DOHH2 (cell line): ENCODE measurements at regions not wholly inside any gene's neighbourhood (a gene's known extent, or its start where the extent isn't known, plus 50 kb on each side); places are given as distances from the start of the nearest gene placed in this dataset.

ENCODE experiments used
- H3F3A ChIP-seq: fragments of 200-600 bp; sonication (generic), shearing (Covaris generic); 2 replicates; pipeline ENCODE4 v1.6.0; 2016; ENCODE audit warnings: antibody characterized with exemption, mild to moderate bottlenecking; ENCODE audit not compliant: control insufficient read depth, insufficient read depth
- H3K27ac ChIP-seq: fragments of 200-600 bp; sonication (generic); 2 replicates; pipeline ENCODE4 v1.5.1; 2014; ENCODE audit warnings: low read depth, mild to moderate bottlenecking, low read length, moderate library complexity
- H3K27me3 ChIP-seq: fragments of 200-600 bp; sonication (generic); 2 replicates; pipeline ENCODE4 v1.6.1; 2014; ENCODE audit warnings: mild to moderate bottlenecking, low read length, mixed read lengths; ENCODE audit not compliant: control insufficient read depth
- H3K36me3 ChIP-seq: fragments of 200-600 bp; sonication (generic); 2 replicates; pipeline ENCODE4 v1.6.1; 2014; ENCODE audit warnings: mild to moderate bottlenecking, low read length, moderate library complexity, mixed read lengths; ENCODE audit not compliant: control insufficient read depth
- H3K4me1 ChIP-seq: fragments of 200-600 bp; sonication (generic); 2 replicates; pipeline ENCODE4 v1.6.1; 2014; ENCODE audit warnings: mild to moderate bottlenecking, low read length, mixed read lengths; ENCODE audit not compliant: control insufficient read depth
- H3K4me2 ChIP-seq: fragments of 200-600 bp; sonication (generic); 2 replicates; pipeline ENCODE4 v1.6.0; 2014; ENCODE audit warnings: mild to moderate bottlenecking, low read length, moderate library complexity
- H3K4me3 ChIP-seq: fragments of 200-600 bp; sonication (generic); 2 replicates; pipeline ENCODE4 v1.5.1; 2014; ENCODE audit warnings: mild to moderate bottlenecking, low read length, mixed read lengths
- H3K79me2 ChIP-seq: fragments of 200-600 bp; sonication (generic); 2 replicates; pipeline ENCODE4 v1.6.1; 2014; ENCODE audit warnings: mild to moderate bottlenecking, low read length, mixed read lengths; ENCODE audit not compliant: control insufficient read depth
- H3K9me2 ChIP-seq: fragments of 200-600 bp; sonication (generic); replicated peaks from 2 replicates; pipeline ENCODE4 v1.6.1; 2014; ENCODE audit warnings: mild to moderate bottlenecking, low read length, mixed read lengths; ENCODE audit not compliant: control insufficient read depth
- H3K9me3 ChIP-seq: fragments of 200-600 bp; sonication (generic); 2 replicates; pipeline ENCODE4 v1.6.1; 2014; ENCODE audit warnings: antibody characterized with exemption, low read length, mixed read lengths; ENCODE audit not compliant: control insufficient read depth, insufficient read depth
- H4K20me1 ChIP-seq: fragments of 200-600 bp; sonication (generic); 2 replicates; pipeline ENCODE4 v1.6.0; 2014; ENCODE audit warnings: low read depth, mild to moderate bottlenecking, antibody characterized with exemption, low read length, moderate library complexity; ENCODE audit not compliant: control insufficient read depth, insufficient read depth
- CTCF ChIP-seq: fragments of 200-600 bp; sonication (generic); IDR thresholded peaks from one replicate; pipeline ENCODE4 v1.5.1; 2014; ENCODE audit warnings: antibody characterized with exemption, mild to moderate bottlenecking, low read depth, low read length; ENCODE audit not compliant: poor library complexity, severe bottlenecking
- EZH2phosphoT487 ChIP-seq: fragments of 200-600 bp; sonication (generic); IDR thresholded peaks from 2 replicates; pipeline ENCODE4 v1.6.1; 2017; ENCODE audit warnings: borderline replicate concordance, mild to moderate bottlenecking, antibody characterized with exemption, low read length, moderate library complexity, mixed read lengths

- Histone ChIP-seq H3K4me1 (peaks cover 7% of the 10 kb centered on the region), H3K4me3 (no peak overlapping the region), H3K27me3 (peaks cover 35% of the 10 kb centered on the region), H3K36me3 (no peaks in the 10 kb centered on the region), H3K79me2 (no peaks in the 10 kb centered on the region), H3K27ac (no peak overlapping the region), H3K9me3 (no peaks in the 10 kb centered on the region), H3K4me2 (no peak overlapping the region), H3K9me2 (no peaks in the 10 kb centered on the region), H3F3A (no peaks in the 10 kb centered on the region), H4K20me1 (no peaks in the 10 kb centered on the region)
- TF ChIP-seq CTCF = no peak
- no peak for TF ChIP-seq EZH2phosphoT487
These were observed 68.5 kb upstream of the ZNF184 start for GRCh38 chr6:27541212-27541932.

- Histone ChIP-seq H3K4me3 (no peak overlapping the region), H3K79me2 (no peaks in the 10 kb centered on the region), H3F3A (no peaks in the 10 kb centered on the region), H3K4me1 (no peaks in the 10 kb centered on the region), H3K36me3 (no peaks in the 10 kb centered on the region), H3K4me2 (no peak overlapping the region), H3K9me3 (no peaks in the 10 kb centered on the region), H3K27ac (no peak overlapping the region), H3K27me3 (peaks cover 17% of the 10 kb centered on the region), H3K9me2 (no peaks in the 10 kb centered on the region), H4K20me1 (no peaks in the 10 kb centered on the region)
- no peak for TF ChIP-seq CTCF
- TF ChIP-seq EZH2phosphoT487 = no peak
These were observed 66.6 kb upstream of the ZNF184 start for GRCh38 chr6:27539551-27539950.

- Histone ChIP-seq H3F3A (no peaks in the 10 kb centered on the region), H3K9me3 (no peaks in the 10 kb centered on the region), H3K4me1 (no peaks in the 10 kb centered on the region), H3K9me2 (no peaks in the 10 kb centered on the region), H3K4me3 (no peak overlapping the region), H4K20me1 (no peaks in the 10 kb centered on the region), H3K27me3 (no peaks in the 10 kb centered on the region), H3K4me2 (no peak overlapping the region), H3K27ac (no peak overlapping the region), H3K36me3 (no peaks in the 10 kb centered on the region), H3K79me2 (no peaks in the 10 kb centered on the region)
- TF ChIP-seq CTCF (no peak), EZH2phosphoT487 (no peak)
These were observed 60.1 kb upstream of the ZNF184 start for GRCh38 chr6:27532820-27533538.
